ENCODE measurements at regions not wholly inside any gene's neighbourhood (a gene's known extent, or its start where the extent isn't known, plus 50 kb on each side); places are given as distances from the start of the nearest gene placed in this dataset.

GRCh38 chr2:180707175-180707883, 273.1 kb upstream of the UBE2E3 start:
- Histone ChIP-seq H3K4me3 (ENCODE audit: low read length) (no peak overlapping the region), H3K4me2 (ENCODE audit: low read length) (no peak overlapping the region), H4K20me1 (ENCODE audit: low read length) (no peaks in the 10 kb centered on the region), H3K79me2 (ENCODE audit: low read length) (peaks cover 4% of the 10 kb centered on the region; the same call in 1 of the 2 replicates), H3K4me1 (ENCODE audit: insufficient read depth, low read length) (peaks cover 44% of the 10 kb centered on the region), H2AFZ (ENCODE audit: low read length) (no peak overlapping the region), H3K9ac (ENCODE audit: low read length) (no peak overlapping the region), H3K9me2 (replicated peaks; ENCODE audit: low read length) (no peaks in the 10 kb centered on the region), H3K9me3 (ENCODE audit: low read length) (no peaks in the 10 kb centered on the region), H3K36me3 (ENCODE audit: low read depth, low read length) (no peaks in the 10 kb centered on the region; the same call in 1 of the 2 replicates), H3K27me3 (ENCODE audit: low read length) (no peaks in the 10 kb centered on the region), H3F3A (ENCODE audit: low read length, unreplicated experiment) (no peaks in the 10 kb centered on the region), H3K27ac (ENCODE audit: low read length) (0 out of 2 replicates have a peak overlapping the region, but pooled peaks have one; percentile 5)
- POLR2A ChIA-PET (ENCODE audit: unreplicated experiment): interaction anchor here (0.6 kb wide), 1 partner anchor 16 kb away, joined by 5 read pairs; no protein-coding TSS in a partner anchor
- TF ChIP-seq CTCF (conservative IDR thresholded peaks at IDR 0.05; ENCODE audit: low read depth, low read length) (no peak), EZH2 (IDR thresholded peaks at IDR 0.05; ENCODE audit: low read length, unreplicated experiment) (no peak)
- no peak for DNase-seq
- intact Hi-C loops (cut with micrococcal nuclease): no loop called here
- no peak for ATAC-seq
- CTCF ChIA-PET: no interaction called here
- BruUV-seq (replicated peaks): no TSS peak

GRCh38 chr2:180706694-180707093, 273.7 kb upstream of the UBE2E3 start:
- no peaks in the 10 kb centered on the region for H3K9me2 ChIP-seq (replicated peaks; ENCODE audit: low read length)
- no peak overlapping the region for H3K27ac ChIP-seq (ENCODE audit: low read length)
- no peak overlapping the region for H3K9ac ChIP-seq (ENCODE audit: low read length)
- BruUV-seq (replicated peaks): no TSS peak
- CTCF ChIA-PET: no interaction called here
- H3K4me2 ChIP-seq (ENCODE audit: low read length): no peak overlapping the region
- intact Hi-C loops (cut with micrococcal nuclease): no loop called here
- H3K36me3 ChIP-seq (ENCODE audit: low read depth, low read length): no peaks in the 10 kb centered on the region
- no peaks in the 10 kb centered on the region for H3K27me3 ChIP-seq (ENCODE audit: low read length)
- H3K4me3 ChIP-seq (ENCODE audit: low read length): no peak overlapping the region
- no peak for ATAC-seq
- H3K9me3 ChIP-seq (ENCODE audit: low read length): no peaks in the 10 kb centered on the region
- peaks cover 44% of the 10 kb centered on the region for H3K4me1 ChIP-seq (ENCODE audit: insufficient read depth, low read length)
- H3K79me2 ChIP-seq (ENCODE audit: low read length): peaks cover 4% of the 10 kb centered on the region; the same call in 1 of the 2 replicates
- POLR2A ChIA-PET (ENCODE audit: unreplicated experiment): no interaction called here
- H3F3A ChIP-seq (ENCODE audit: low read length, unreplicated experiment): no peaks in the 10 kb centered on the region
- H2AFZ ChIP-seq (ENCODE audit: low read length): no peak overlapping the region
- TF ChIP-seq EZH2 (IDR thresholded peaks at IDR 0.05; ENCODE audit: low read length, unreplicated experiment) (no peak), CTCF (conservative IDR thresholded peaks at IDR 0.05; ENCODE audit: low read depth, low read length) (no peak), EZH2phosphoT487 (IDR thresholded peaks at IDR 0.05; ENCODE audit: borderline replicate concordance, low read length) (no peak)
- H4K20me1 ChIP-seq (ENCODE audit: low read length): no peaks in the 10 kb centered on the region
- no peak for DNase-seq

- Histone ChIP-seq H3F3A (ENCODE audit: low read length, unreplicated experiment) (no peaks in the 10 kb centered on the region), H3K4me1 (ENCODE audit: insufficient read depth, low read length) (peaks cover 44% of the 10 kb centered on the region), H3K9ac (ENCODE audit: low read length) (no peak overlapping the region), H3K4me3 (ENCODE audit: low read length) (no peak overlapping the region), H3K27me3 (ENCODE audit: low read length) (no peaks in the 10 kb centered on the region), H4K20me1 (ENCODE audit: low read length) (no peaks in the 10 kb centered on the region), H3K79me2 (ENCODE audit: low read length) (peaks cover 4% of the 10 kb centered on the region), H2AFZ (ENCODE audit: low read length) (no peak overlapping the region), H3K4me2 (ENCODE audit: low read length) (0 out of 2 replicates have a peak overlapping the region, but pooled peaks have one; percentile 9), H3K27ac (ENCODE audit: low read length) (peak overlapping the region; percentile 33), H3K36me3 (ENCODE audit: low read depth, low read length) (no peaks in the 10 kb centered on the region), H3K9me2 (replicated peaks; ENCODE audit: low read length) (no peaks in the 10 kb centered on the region), H3K9me3 (ENCODE audit: low read length) (no peaks in the 10 kb centered on the region)
- intact Hi-C loops (cut with micrococcal nuclease): no loop called here
- no TSS peak for BruUV-seq (replicated peaks)
- ATAC-seq (no peak), DNase-seq (no peak)
- ChIA-PET CTCF (no interaction called here), POLR2A (ENCODE audit: unreplicated experiment) (no interaction called here)
- TF ChIP-seq CTCF (conservative IDR thresholded peaks at IDR 0.05; ENCODE audit: low read depth, low read length): no peak
- TF ChIP-seq EZH2phosphoT487 (IDR thresholded peaks at IDR 0.05; ENCODE audit: borderline replicate concordance, low read length): no peak
- no peak for TF ChIP-seq EZH2 (IDR thresholded peaks at IDR 0.05; ENCODE audit: low read length, unreplicated experiment)
Observed at GRCh38 chr2:180705551-180705950, 274.9 kb upstream of the UBE2E3 start.
